Panc1 (cell line): ENCODE measurements at regions not wholly inside any gene's neighbourhood (a gene's known extent, or its start where the extent isn't known, plus 50 kb on each side); places are given as distances from the start of the nearest gene placed in this dataset.

Experiments used
- ATAC-seq: fragments of 200-7000 bp; cut with Tn5 transposase; 2 replicates; pipeline ENCODE4 v1.9.1; 2020; ENCODE audit warnings: mild to moderate bottlenecking, moderate library complexity
- BruUV-seq: library from RNA; stranded (reverse); fragments of 400-500 nt; replicated peaks from 2 replicates; lab custom pipeline; 2021; lab: Mats Ljungman, UMichigan
- CTCF ChIA-PET: fragments of 300-600 bp; sonication (Branson Sonifier 250); formaldehyde crosslinking; loops from one replicate; lab custom pipeline; 2022; ENCODE audit warnings: antibody characterized with exemption; lab: Charles Lee
- POLR2A ChIA-PET: fragments of 300-600 bp; sonication (Branson Sonifier 250); formaldehyde crosslinking; loops from one replicate; lab custom pipeline; 2022; ENCODE audit warnings: antibody characterized with exemption; lab: Charles Lee
- DNase-seq: peaks from one replicate; pipeline ENCODE4 v3.0.0-alpha.2; 2010; ENCODE audit warnings: low read depth, low spot score
- H3K27ac ChIP-seq: 2 replicates; pipeline ENCODE4 v1.5.1; 2011; ENCODE audit warnings: mild to moderate bottlenecking, low read length, inconsistent platforms
- H3K27me3 ChIP-seq: fragments of 200-500 bp; sonication (Bioruptor generic); 2 replicates; pipeline ENCODE4 v1.6.0; 2014; ENCODE audit warnings: low read length, inconsistent platforms; ENCODE audit not compliant: control insufficient read depth, insufficient read depth
- H3K36me3 ChIP-seq: fragments of 200-500 bp; sonication (Bioruptor generic); 2 replicates; pipeline ENCODE4 v1.5.1; 2014; ENCODE audit warnings: inconsistent platforms, mild to moderate bottlenecking, low read length, moderate library complexity; ENCODE audit not compliant: control insufficient read depth, insufficient read depth
- H3K4me1 ChIP-seq: 2 replicates; pipeline ENCODE4 v1.5.1; 2011; ENCODE audit warnings: inconsistent platforms, mild to moderate bottlenecking, low read length, moderate library complexity; ENCODE audit not compliant: control insufficient read depth, insufficient read depth
- H3K4me3 ChIP-seq, 2 experiments: 2 replicates each; pipeline ENCODE4 v1.5.1; 2011 to 2012; ENCODE audit warnings: low read depth in 2 of 2, low read length in 2 of 2, mild to moderate bottlenecking in 2 of 2, inconsistent platforms in 1 of 2, moderate library complexity in 1 of 2
- H3K9me3 ChIP-seq: fragments of 200-500 bp; sonication (Bioruptor generic); 2 replicates; pipeline ENCODE4 v1.5.1; 2014; ENCODE audit warnings: low read depth, mild to moderate bottlenecking, inconsistent platforms, low read length, moderate library complexity; ENCODE audit not compliant: control insufficient read depth, insufficient read depth
- CTCF ChIP-seq: fragments of 450-650 bp; IDR thresholded peaks from 2 replicates; pipeline ENCODE4 v1.5.1; 2017; ENCODE audit warnings: mild to moderate bottlenecking
- POLR2AphosphoS5 ChIP-seq: IDR thresholded peaks from 2 replicates; pipeline ENCODE4 v1.6.1; 2012; ENCODE audit warnings: mild to moderate bottlenecking, low read depth, low read length, moderate library complexity
- SIN3A ChIP-seq: IDR thresholded peaks from 2 replicates; pipeline ENCODE4 v1.6.1; 2012; ENCODE audit warnings: low read depth, mild to moderate bottlenecking, low read length, moderate library complexity, borderline replicate concordance; ENCODE audit not compliant: insufficient read depth
- TCF7L2 ChIP-seq: IDR thresholded peaks from 2 replicates; pipeline ENCODE4 v1.6.1; 2011; ENCODE audit warnings: mild to moderate bottlenecking, low read depth, low read length, inconsistent platforms
- in situ Hi-C: cut with HindIII; loops from 2 replicates; pipeline ENCODE4 v1.10.0; 2016; ENCODE audit warnings: low sequenced_read_pairs, low pct_unique_long_range_greater_than_20kb
- intact Hi-C: fragments of 100-400 bp; cut with micrococcal nuclease; formaldehyde crosslinking; loops from one replicate; pipeline ENCODE4 v1.10.0; 2022; ENCODE audit not compliant: unreplicated experiment
- TF ChIP-seq, protein P1 (sequence below), 2 experiments: IDR thresholded peaks; 2 replicates each; pipeline ENCODE4 v1.6.1; 2011 to 2012; ENCODE audit warnings: low read depth in 2 of 2, control low read depth in 1 of 2, low read length in 1 of 2, mild to moderate bottlenecking in 1 of 2, moderate library complexity in 1 of 2; ENCODE audit not compliant: insufficient read depth in 1 of 2

GRCh38 chr4:181108237-181108636 is 1135.0 kb upstream of the TENM3 start:
- Histone ChIP-seq H3K27ac (no peak overlapping the region), H3K36me3 (no peaks in the 10 kb centered on the region), H3K9me3 (no peaks in the 10 kb centered on the region), H3K27me3 (no peaks in the 10 kb centered on the region), H3K4me1 (no peaks in the 10 kb centered on the region), H3K4me3 (no peak overlapping the region)
- BruUV-seq = no TSS peak
- intact Hi-C loops = no loop called here
- TF ChIP-seq CTCF = no peak
- no peak for TF ChIP-seq TCF7L2
- no peak for TF ChIP-seq POLR2AphosphoS5
- TF ChIP-seq, protein P1, sequence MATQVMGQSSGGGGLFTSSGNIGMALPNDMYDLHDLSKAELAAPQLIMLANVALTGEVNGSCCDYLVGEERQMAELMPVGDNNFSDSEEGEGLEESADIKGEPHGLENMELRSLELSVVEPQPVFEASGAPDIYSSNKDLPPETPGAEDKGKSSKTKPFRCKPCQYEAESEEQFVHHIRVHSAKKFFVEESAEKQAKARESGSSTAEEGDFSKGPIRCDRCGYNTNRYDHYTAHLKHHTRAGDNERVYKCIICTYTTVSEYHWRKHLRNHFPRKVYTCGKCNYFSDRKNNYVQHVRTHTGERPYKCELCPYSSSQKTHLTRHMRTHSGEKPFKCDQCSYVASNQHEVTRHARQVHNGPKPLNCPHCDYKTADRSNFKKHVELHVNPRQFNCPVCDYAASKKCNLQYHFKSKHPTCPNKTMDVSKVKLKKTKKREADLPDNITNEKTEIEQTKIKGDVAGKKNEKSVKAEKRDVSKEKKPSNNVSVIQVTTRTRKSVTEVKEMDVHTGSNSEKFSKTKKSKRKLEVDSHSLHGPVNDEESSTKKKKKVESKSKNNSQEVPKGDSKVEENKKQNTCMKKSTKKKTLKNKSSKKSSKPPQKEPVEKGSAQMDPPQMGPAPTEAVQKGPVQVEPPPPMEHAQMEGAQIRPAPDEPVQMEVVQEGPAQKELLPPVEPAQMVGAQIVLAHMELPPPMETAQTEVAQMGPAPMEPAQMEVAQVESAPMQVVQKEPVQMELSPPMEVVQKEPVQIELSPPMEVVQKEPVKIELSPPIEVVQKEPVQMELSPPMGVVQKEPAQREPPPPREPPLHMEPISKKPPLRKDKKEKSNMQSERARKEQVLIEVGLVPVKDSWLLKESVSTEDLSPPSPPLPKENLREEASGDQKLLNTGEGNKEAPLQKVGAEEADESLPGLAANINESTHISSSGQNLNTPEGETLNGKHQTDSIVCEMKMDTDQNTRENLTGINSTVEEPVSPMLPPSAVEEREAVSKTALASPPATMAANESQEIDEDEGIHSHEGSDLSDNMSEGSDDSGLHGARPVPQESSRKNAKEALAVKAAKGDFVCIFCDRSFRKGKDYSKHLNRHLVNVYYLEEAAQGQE (IDR thresholded peaks at IDR 0.05; ENCODE audit: insufficient read depth in 1 of 2, low read depth in 2 of 2, low read length in 1 of 2) = no peak
- TF ChIP-seq SIN3A = no peak
- ATAC-seq = no peak
- no peak for DNase-seq
- POLR2A ChIA-PET = no interaction called here
- in situ Hi-C loops = no loop called here
- CTCF ChIA-PET = no interaction called here

- no TSS peak for BruUV-seq
- Histone ChIP-seq H3K36me3 (no peaks in the 10 kb centered on the region), H3K9me3 (no peaks in the 10 kb centered on the region), H3K27me3 (no peaks in the 10 kb centered on the region), H3K4me1 (no peaks in the 10 kb centered on the region), H3K27ac (no peak overlapping the region), H3K4me3 (no peak overlapping the region)
- in situ Hi-C loops (no loop called here), intact Hi-C loops (no loop called here)
- DNase-seq (no peak), ATAC-seq (no peak)
- TF ChIP-seq, protein P1 (IDR thresholded peaks at IDR 0.05; ENCODE audit: insufficient read depth in 1 of 2, low read depth in 2 of 2, low read length in 1 of 2) = no peak
- TF ChIP-seq SIN3A (no peak), POLR2AphosphoS5 (no peak), TCF7L2 (no peak), CTCF (no peak)
- ChIA-PET CTCF (no interaction called here), POLR2A (no interaction called here)
These were observed 1124.0 kb upstream of the TENM3 start for GRCh38 chr4:181119186-181119585.
